ENCODE measurements at regions not wholly inside any gene's neighbourhood (a gene's known extent, or its start where the extent isn't known, plus 50 kb on each side); places are given as distances from the start of the nearest gene placed in this dataset.
A peak's percentile ranks its signal among the peaks of the same experiment; 100 is the strongest.

DNA sequence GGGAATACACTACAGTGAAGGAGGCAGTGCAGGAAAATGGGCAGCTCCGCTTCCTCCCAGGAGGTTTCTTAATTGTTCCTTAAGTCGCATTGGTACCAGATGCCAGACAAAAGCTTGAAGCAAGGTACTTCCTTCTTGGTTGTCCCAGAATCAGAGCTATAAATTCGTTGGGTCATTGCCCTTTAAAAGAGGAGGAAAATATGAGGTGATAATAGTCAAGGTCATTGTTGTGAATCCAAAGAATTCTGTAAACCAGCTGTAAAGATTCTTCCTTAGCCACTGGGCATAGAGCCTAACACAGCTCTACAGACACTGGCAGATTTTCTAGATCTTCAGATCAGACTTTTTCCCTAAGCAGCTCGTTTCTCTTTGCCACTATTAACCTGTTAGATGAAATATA is 444.1 kb upstream of the TLE4 start:
- DNase-seq, result no peak

DNA sequence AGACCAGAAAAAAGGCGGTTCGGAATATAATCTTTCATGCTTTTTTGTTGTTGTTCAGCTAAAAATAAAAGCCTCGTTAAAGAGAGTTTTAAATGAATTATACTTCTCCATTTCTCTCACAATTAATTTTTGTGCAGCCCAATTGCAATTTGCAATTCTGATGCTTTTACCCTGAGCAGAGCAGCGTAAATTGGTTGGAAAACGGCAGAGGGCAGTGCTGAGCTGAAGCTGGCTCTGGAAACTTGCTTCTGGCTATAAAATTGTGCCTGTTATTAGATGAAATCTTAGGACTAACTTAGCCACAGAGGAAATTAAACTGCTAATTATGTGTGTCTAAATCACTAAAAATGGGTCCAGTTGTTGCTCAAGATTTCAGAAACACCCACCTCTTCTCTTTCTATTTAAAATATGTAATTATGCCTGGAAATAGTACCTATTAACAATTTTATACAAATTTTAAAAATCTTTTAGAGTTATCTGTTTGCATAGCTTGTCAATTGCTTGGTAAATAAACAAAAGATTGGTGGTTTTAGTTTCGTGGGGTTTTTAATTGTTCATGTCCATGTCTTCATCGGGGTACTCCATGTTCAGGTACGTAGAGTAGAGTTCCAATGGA is 441.8 kb upstream of the TLE4 start:
- peak; percentile 12 for DNase-seq

DNA sequence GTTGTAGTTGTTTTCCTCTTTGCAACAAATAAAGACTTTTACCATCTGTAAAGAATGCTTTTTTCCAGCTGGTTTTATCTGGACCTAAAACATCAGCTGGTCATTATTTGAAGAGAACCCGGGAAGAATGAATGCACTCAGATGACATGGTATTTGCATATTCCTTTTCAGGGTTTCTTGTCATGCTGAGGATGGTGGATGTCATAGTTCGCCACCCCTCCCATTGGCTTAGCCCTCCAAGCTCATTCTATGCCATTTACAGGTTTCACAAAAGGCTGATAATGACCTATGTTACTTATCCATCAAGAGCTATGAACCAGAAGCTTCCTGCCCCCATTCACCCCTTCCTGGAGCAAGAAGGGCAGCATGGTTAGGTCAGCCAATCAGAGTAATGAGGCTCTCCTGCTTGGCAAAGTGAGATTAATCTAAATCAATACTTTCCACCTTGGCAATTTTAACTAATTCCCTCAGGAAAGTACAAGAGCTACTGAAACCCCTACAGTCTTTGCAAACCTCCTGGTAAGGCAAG is 440.5 kb upstream of the TLE4 start:
- no peak for DNase-seq

DNA sequence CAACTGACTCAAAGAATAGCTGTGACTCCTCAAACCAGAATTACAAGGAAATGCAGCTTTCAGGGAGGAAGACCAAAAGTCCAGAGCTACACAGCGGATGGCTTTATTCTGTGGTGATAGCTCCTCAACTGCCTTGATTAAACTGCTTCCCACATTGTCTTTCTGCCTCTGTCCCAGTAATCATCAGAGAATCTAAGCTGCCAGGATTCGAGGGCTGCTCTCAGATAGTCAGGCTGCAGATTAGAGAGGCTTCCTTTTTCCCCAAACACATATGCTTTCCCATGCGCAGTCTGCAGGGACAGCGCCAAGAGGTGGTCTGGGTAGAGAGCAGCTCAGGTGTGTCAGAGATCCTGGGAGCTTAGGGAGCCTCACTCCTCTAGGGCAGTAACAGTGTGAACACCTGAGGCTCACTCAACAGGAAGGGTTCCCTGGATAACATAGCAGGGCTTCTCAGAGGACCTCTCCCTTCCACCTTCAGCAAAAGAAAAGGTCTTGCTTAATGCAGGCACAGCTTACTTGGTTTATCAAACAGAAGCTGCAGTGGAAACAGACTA is 439.9 kb upstream of the TLE4 start:
- no peak for DNase-seq

DNA sequence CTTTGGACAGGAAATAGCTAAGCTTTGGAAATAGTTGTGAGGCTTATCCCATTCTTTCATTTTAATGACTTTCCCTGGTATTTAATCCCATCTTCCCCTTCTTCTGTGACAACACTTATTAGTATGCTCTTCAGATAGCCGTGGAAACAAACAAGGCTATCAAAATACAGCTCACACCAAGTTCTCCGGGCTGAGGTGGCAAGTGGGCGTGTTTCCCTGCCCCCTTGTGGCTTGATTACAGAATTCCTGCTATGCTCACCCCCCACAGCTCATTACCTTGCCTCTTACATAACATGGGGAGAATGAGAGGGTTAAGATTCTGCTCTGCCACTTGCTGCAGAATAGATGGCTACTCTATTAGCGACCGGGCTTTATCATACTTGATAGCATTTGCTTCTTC is 437.1 kb upstream of the TLE4 start:
- DNase-seq, result no peak

DNA sequence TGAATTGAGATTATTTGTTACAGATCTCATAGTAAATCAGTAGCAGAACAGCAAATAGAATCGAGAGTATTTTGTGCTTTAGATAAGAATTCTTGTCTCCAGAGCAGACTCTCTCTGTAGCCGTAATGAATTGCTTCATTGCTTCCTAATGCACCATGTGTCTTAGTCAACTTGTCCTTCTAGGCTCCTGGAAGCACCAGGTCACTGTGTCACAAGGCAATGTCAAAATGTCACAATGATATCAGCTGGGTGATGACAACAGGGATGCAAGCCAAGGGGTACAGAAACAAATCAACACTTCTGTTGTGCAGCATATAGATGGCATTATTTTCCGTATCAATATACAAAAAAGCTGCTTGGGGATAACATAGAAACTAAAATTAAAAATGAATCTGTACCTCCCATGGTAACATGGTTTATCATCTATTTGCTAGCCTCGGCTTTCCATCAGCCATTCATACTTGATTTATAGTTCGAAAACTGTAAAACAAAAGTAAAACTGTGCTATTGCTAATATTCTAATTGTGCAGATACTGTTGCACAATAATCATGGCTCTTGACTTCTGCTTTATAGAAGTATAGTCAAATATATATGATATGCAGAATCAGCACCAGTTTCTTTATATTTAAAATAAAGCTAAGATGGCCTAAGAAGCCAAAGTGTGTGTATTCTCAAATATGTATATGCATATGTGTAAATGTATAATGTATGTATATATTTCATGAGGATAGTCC is 435.9 kb upstream of the TLE4 start:
- no peak for DNase-seq

DNA sequence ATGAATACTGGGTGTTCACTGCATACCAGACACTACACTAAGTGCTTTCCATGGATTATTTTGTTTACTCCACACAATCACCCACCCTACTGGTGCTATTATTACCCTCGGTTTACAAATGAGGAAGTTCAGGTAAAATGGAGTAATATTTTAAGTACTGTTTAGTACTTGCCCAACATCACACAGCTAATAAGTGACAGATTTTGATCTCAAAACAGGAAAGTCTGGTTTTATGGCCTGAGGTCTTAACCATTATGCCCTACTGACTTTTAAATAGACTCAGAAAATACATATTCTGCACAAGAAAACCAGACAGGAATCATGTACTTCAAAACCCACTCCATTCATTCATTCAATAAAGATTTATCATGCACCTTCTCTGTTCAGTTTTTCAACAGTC is 431.0 kb upstream of the TLE4 start:
- DNase-seq, result no peak

DNA sequence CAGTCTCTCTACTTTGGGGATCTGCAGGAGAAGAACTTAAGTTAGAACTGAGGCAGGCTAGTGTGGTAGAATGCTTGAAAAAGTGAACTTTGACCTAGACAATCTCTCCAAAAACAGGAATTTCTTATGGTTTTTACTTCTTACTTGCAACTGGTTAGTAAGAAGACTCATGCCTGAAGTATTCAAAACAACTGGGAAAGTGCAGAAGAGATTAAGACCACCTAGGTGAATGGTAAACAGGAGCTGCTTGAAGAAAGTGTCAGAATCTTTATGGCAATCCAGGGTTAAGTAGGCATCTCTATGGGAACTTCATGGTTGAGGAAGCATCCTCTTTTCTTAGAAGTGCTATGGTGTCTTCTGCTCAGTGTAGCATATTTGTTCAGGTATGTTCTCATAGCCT is 428.6 kb upstream of the TLE4 start:
- no peak for DNase-seq

DNA sequence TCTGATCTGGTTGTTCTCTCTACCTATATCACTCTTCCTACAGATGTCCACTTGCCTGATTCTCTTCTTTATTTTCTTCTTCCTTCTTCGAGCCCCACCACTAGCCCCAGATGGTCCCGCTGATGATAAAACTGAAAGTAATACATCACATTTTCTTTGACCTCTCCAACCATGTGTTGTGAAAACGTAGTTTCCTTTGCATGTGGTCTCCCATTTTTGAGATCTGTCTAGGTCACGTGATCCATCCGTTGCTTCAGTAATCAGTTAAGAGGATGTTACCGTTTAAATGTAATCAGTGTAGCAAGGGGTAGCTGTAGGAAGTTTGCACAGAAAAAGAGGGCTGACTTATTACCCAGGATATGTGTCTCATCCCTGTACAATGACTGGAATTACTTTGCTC is 426.3 kb upstream of the TLE4 start:
- no peak for DNase-seq

DNA sequence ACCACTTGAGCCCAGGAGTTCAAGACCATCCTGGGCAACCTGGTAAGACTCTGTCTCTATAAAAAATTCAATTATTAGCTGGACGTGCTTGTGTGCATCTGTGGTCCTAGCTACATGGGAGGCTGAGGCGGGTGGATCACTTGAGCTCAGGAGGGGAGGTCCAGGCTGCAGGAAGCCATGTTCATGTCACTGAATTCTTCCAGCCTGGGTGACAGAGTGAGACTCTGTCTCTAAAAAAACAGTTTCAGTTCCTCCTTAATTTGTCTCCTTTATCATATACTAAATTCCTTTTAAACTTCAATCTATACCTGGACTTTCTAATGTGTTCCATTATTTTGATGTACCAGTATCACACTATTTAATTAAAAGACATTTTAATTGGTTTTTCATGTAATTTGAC is 422.2 kb upstream of the TLE4 start:
- no peak for DNase-seq

DNA sequence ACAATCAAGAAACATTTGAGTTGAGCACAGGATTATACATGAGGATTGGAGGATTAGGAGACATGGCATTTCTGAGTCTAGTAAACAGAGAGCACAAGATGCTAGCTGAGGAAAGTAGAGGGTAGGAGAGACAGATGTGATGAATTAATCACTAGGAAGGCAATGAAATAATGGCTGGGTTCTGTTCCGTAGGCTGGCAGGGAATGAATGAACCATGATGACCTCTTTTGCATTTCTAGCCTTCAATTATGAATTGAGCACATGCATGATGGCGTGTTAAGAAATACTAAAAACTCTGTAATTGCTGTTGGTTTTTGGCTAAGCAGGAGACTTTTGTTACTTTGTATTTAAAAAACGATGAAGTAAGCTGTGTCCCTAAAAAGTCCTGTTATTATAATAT is 420.0 kb upstream of the TLE4 start:
- no peak for DNase-seq

DNA sequence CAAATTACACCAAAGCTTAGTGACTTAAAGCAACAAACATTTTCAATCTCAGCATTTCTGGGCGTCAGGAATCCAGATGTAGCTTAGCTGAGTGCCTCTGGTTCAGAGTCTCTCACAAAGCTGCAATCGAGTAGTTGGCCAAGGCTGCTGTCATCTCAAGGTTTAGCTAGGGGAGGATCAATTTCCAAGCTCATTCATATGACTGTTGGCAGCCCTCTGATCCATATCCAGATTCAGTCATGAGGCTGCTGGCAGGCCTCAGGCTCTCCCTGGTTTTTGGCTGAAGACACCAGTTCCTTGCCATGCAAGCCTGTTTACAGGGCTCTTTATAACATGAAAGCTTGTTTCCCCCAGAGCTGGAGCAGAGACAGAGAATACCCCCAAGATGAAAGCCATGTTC is 419.5 kb upstream of the TLE4 start:
- no peak for DNase-seq

DNA sequence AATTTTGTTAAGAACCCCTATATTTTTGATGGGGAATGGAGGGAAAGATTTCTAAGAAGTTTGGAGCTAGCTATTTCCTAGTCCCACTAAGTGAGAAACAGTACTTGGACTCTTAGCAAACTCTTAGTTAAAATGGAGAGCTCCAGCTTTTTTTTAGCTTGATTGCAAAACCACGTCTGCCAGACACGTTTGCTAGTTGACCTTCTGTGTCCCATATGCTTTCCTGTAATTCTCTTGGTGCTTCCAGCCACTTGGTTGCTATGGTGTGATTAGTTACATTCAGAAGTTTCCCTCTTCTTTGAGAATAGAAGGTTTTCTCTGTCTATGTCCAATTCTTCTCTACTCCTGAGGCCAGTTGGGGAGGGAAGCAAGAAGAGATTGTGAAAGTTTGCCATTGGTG is 417.0 kb upstream of the TLE4 start:
- DNase-seq, result no peak

DNA sequence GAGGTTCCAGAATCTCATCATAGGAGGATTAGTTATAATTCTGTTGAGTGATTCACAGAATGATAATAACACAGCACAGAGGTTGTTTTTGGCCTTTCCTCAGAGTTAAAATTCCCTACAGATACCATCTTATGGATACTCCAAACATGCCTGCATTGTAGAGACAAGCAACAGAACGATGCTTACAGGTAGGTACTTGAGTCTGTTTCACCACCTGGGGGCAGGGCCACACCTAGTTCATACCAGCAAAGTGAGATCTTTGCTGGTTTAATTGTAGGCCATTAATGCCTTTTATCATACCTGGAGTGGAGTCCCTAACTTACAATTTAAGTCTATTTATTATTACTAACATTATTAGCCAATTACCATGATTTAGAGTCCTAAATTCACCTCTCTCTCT is 416.5 kb upstream of the TLE4 start:
- no peak for DNase-seq

DNA sequence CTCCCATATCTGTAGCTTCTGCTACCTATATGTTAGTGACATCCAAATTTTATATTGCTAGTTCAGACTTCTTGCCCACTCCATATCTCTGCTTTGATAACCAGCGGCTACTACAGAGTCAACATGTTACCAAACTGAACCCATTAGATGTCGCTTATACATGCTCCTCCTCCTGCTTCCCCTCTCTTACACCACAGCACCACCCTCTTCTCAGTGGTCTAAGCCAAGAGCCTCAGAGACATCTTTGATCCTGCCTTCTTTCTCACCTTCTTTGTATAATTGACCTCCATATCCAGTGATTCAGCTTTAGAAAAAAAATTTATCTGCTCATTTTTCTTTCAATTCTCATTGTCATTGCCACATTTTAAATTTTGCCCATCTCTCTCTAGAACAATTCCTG is 408.2 kb upstream of the TLE4 start:
- no peak for DNase-seq

DNA sequence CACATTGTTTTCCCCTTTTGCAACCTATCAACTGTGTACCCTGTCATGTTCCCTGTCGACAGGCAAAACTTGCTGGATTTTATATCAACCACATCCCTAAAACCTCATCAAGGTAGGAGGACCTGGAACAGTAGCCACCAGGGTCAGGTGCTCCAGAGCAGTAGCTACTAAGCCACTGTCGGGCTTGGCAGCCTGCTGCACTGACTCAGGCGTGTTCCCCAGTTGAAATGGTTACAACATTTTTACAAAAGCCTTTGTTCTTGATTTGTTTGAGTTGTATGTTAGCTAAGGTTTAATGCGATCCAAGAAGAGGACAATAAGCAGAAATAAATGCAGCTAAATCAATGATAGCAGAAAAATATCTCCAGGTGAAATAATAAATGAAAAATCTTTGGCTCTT is 407.4 kb upstream of the TLE4 start:
- DNase-seq, result no peak

DNA sequence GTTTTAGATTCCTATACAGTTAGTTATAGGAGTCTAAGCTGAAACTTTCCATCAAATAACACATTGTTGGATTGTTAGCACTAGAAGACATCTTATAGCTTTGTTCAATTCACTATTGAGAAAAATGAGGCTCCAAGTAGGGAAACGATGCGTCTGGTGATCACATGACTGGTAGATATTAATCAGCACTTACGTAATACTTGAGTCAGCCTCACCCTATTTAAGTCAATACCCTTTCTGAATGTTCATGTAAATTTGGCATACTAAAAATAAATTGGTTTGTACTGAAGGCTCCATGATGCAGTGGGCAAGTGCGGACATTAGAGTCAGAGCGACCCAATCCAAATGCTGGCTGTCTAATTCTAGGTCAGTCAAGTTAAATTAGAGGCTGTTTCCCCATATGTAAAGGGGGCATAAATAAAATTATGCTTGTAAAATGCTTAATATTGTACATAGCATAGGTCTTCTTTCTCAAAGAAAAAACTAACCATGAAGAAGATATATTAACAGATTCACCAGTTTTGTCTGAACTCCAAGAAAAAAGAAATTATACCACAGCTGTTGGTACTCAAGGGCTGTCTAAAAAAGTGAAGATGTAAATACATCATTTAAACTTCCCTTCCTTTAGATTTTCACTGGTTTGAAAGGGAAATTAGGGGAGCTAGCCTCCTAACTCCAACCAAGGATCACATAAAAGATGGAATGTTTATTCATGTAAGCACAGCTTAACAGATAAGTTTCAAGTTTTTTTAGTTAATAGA is 406.6 kb upstream of the TLE4 start:
- no peak for DNase-seq

DNA sequence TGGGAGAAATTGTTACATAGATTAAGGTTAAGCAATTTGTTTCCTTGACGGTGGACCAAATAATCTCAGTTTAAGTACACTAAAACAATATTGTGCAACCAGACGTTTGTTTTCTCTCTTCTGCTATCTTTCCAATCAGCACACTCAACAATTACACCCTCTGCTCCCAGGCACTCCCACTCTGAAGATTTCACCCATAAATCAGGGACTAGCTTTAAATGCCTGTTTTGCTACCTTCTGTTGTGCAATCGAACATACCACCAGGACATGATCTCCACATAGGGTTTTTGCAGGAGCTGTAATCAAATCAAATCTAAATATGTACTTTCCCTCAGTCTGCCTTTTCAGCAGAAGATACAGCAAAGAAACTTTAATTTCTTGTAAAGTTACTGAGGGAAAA is 405.8 kb upstream of the TLE4 start:
- DNase-seq, result no peak

DNA sequence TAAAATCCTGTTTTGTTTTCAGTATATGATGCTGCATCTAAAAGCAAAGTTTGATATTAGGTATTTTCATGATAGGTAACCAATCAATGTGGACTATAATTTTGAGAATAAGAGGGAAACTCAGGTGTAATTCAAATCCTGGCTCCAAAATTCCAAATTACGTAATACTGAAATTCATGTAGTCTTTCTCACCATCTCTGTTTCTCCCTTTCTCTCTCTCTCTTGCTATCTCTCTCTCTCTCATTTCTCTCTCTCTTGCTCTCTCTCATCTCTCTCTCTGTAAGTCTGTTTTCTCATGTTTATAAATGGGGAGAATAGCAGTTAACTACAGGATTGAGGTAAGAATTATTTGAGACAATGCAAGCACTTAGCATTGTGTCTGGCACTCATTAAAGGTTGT is 401.1 kb upstream of the TLE4 start:
- DNase-seq, result no peak

DNA sequence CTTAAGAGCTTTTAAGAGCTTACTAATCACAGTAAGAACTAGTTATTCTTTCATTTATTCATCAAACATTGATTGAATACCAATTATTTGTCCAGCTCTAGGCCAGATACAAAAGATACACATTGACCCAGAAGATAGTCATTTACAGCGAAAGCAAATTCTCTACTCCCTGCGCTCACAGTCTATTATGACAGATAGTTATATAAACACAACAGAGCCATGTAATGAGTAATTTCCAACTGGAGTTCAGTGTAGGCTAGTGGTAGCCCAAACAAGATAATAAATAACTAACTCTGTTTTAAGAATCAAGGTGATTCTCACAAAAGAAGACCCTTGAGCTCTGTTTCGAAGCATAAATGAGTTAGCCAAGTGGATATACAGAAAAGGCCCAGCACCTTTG is 397.8 kb upstream of the TLE4 start:
- DNase-seq, result no peak

DNA sequence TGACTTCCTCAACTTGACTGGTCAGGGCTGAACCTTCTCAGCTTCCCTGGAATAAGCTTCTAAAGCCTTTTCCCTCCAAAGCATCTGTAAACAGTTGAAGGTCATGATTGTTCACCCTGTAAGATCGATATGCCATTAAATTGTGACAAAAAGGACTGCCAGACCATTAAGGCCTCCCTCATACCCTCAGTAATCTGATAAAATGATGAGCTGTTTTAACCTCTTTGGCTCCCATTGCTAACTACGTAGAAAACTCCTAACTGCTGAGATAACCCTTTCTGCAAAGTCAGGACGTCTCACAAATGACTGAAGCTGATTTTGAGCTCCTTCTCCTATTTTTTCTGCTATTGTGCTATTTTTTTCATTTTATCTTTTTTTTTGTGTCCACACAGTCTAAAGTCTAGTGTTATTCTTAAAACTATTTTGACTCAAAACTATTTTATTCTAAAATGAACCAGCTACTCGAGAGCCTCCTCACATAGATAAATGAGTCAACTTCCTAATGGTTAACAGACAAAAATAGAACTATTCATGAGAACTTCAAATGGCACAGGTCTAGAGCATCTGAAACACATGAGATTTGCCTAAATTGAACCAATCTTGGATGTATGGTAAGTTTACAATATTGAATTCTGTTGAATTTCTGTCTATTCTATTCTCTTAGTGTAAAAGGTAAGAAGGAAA is 395.6 kb upstream of the TLE4 start:
- DNase-seq, result no peak

DNA sequence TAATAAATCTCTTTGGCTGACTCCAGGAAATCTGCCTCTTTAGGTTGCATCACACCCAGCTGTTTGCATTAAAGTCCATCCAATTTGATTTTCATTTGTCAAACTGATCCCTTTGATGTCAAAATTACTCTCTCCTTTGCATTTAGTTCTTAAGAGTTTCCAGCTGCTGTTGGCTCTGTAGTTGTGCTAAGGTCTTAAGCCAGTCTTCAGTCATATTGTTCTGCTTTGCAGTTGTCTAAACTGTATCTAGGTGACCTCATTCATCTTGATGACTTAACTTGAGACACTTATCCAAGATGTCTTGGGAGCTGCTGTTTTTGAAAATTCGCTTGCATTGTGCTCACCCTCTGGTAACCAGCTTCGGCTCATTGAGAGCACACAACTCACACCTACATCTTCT is 386.9 kb upstream of the TLE4 start:
- DNase-seq, result no peak

DNA sequence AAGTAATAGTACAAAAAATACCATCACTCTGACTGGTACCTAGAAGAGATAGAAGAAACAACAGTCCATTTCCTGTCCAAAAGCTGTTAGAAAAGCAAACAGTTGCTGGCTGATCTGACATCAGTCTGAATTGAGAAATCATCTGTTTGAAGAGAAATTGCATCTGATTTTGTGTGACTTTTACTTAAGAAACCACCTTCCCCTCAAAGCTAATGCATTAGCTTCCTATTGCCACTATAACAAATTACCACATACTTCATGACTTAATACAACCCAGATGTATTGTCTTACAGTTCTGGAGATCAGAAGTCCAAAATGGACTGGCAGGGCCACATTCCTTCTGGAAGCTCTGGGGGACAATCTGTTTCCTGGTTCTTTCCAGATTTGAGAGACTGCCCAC is 385.9 kb upstream of the TLE4 start:
- DNase-seq, result no peak

Data from NCI-H774 (cell line).